PC-3 (cell line): ENCODE measurements at regions not wholly inside any gene's neighbourhood (a gene's known extent, or its start where the extent isn't known, plus 50 kb on each side); places are given as distances from the start of the nearest gene placed in this dataset.

ENCODE experiments used
- CTCF ChIP-seq: fragments of 300-600 bp; sonication (generic); conservative IDR thresholded peaks from 2 replicates; pipeline ENCODE4 v1.5.1; 2017; ENCODE audit warnings: antibody characterized with exemption, low read depth, mild to moderate bottlenecking, low read length
- EZH2phosphoT487 ChIP-seq: fragments of 300-600 bp; sonication (generic); IDR thresholded peaks from 2 replicates; pipeline ENCODE4 v1.6.1; 2018; ENCODE audit warnings: mild to moderate bottlenecking, antibody characterized with exemption, low read length, borderline replicate concordance

- TF ChIP-seq CTCF (no peak), EZH2phosphoT487 (no peak)
Observed at GRCh38 chr15:61331019-61331418, 101.9 kb upstream of the RORA start.
